Psoas muscle (tissue), 7 donors: ENCODE measurements at regions not wholly inside any gene's neighbourhood (a gene's known extent, or its start where the extent isn't known, plus 50 kb on each side); places are given as distances from the start of the nearest gene placed in this dataset.

Source experiments
- ATAC-seq, 4 donors: fragments of 200-7000 bp; cut with Tn5 transposase; one replicate each; pipeline ENCODE4 v1.9.1; 2020; ENCODE audit warnings: moderate library complexity in 3 of 4, mild to moderate bottlenecking in 2 of 4
- DNase-seq, 2 donors: peaks; one replicate each; pipeline ENCODE4 v3.0.0-alpha.2; 2020
- H3K27ac ChIP-seq: fragments of 200-600 bp; one replicate; pipeline ENCODE4 v1.8.0; 2022
- H3K27me3 ChIP-seq, 3 donors: fragments of 200-600 bp in 1 of 3; one replicate each; pipeline versions ENCODE4 v1.6.1 to v1.8.0; 2013 to 2022; ENCODE audit warnings: low read length in 2 of 3, mild to moderate bottlenecking in 2 of 3, moderate library complexity in 1 of 3; ENCODE audit not compliant: insufficient read depth in 3 of 3
- H3K36me3 ChIP-seq, 2 donors: fragments of 200-600 bp in 1 of 2; one replicate each; pipeline versions ENCODE4 v1.6.1 to v1.8.0; 2013 to 2022; ENCODE audit warnings: low read depth in 1 of 2, mild to moderate bottlenecking in 1 of 2, moderate library complexity in 1 of 2; ENCODE audit not compliant: insufficient read depth in 1 of 2
- H3K4me1 ChIP-seq: fragments of 200-600 bp; one replicate; pipeline ENCODE4 v1.8.0; 2022
- H3K4me3 ChIP-seq: fragments of 200-600 bp; one replicate; pipeline ENCODE4 v1.8.0; 2022; ENCODE audit warnings: mild to moderate bottlenecking
- H3K9me3 ChIP-seq: fragments of 200-600 bp; one replicate; pipeline ENCODE4 v1.8.0; 2022
- CTCF ChIP-seq: fragments of 200-600 bp; IDR thresholded peaks from one replicate; pipeline ENCODE4 v1.8.0; 2022; ENCODE audit warnings: antibody characterized with exemption
- WGBS, 3 donors: extraction: QIAGEN DNeasy Blood & Tissue Kit; methylation state at CpG; one replicate each; pipeline versions ENCODE4 v1.1.6 to v1.1.7; 2013; 5-methylcytosine and 5-hydroxymethylcytosine counted together
- intact Hi-C, 2 donors: fragments of 100-400 bp; cut with DNase I; formaldehyde crosslinking; loops; one replicate each; pipeline versions ENCODE4 v1.11.0 to v1.14.2; 2022
- donor health status: healthy with polysubstance abuse.
- donor health status: DM: no; HTN: no; CAD: no; lungs with moderate emphysema.
- donor health status: Bipolar disorder and iron deficiency.
- donor health status: healthy.
- donor health status: DM: yes; HTN: yes; CAD: no.
- donor health status: DM: no; HTN: no; CAD: no.
- donor health status: DM: yes; HTN: yes; CAD: no.

DNA sequence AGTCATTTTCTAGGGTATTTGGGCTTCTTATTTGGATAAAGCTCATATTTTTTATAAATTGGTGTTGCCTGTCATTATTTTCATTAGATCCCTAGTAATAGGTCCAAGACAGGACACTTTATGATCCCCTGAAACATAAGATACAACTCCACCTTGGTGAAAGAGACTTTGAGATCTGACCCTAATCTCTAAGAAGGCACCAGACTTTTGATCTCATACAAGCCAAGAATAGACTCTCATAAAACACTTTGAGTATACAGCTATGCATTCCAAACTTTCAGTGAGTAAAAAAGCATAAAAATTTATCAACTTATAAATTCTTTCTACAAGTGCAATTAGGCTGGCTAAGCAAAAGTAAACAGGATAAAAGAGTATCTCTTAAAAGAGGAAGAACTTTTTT lies 451.2 kb downstream of the MN1 start:
- Histone ChIP-seq H3K36me3 (no peaks in the 10 kb centered on the region), H3K9me3 (peaks cover 5% of the 10 kb centered on the region), H3K4me1 (no peaks in the 10 kb centered on the region), H3K4me3 (no peak overlapping the region), H3K27ac (no peak overlapping the region), H3K27me3 (peaks cover 2 to 16% (median 8%) of the 10 kb centered on the region in 3 donors)
- TF ChIP-seq CTCF = no peak
- ATAC-seq (no peak), DNase-seq (no peak)
- intact Hi-C loops = no loop called here

DNA sequence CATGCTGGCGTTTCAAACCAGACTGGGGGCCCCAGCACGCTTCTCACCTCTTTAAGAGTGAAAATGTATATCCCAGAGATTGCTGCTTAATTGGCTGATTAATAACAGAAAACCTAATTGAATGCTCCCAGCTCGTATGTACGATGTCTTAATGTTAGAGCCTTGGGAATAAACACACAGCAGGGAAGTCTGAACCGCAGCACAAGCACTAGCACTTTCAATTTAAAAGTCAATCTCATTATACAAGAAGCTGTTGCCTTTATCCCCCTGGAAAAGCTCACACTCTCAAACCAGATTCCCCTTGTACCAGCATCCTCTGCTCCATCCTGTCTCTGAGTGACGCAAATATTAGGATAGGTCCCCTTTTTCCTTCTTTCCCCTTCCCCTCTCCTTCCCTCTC lies 449.1 kb downstream of the MN1 start:
- WGBS, 3 donors = 40 to 45% (median 44%) methylated on average over 6 of the region's 6 CpGs
- no peaks in the 10 kb centered on the region for H3K36me3 ChIP-seq
- H3K27me3 ChIP-seq = peaks cover 2 to 12% (median 6%) of the 10 kb centered on the region in 3 donors
- intact Hi-C loops = no loop called here
- H3K4me3 ChIP-seq = no peak overlapping the region
- no peaks in the 10 kb centered on the region for H3K4me1 ChIP-seq
- DNase-seq = no peak
- no peak overlapping the region for H3K27ac ChIP-seq
- no peak for ATAC-seq
- no peak for TF ChIP-seq CTCF
- peaks cover 12% of the 10 kb centered on the region for H3K9me3 ChIP-seq

DNA sequence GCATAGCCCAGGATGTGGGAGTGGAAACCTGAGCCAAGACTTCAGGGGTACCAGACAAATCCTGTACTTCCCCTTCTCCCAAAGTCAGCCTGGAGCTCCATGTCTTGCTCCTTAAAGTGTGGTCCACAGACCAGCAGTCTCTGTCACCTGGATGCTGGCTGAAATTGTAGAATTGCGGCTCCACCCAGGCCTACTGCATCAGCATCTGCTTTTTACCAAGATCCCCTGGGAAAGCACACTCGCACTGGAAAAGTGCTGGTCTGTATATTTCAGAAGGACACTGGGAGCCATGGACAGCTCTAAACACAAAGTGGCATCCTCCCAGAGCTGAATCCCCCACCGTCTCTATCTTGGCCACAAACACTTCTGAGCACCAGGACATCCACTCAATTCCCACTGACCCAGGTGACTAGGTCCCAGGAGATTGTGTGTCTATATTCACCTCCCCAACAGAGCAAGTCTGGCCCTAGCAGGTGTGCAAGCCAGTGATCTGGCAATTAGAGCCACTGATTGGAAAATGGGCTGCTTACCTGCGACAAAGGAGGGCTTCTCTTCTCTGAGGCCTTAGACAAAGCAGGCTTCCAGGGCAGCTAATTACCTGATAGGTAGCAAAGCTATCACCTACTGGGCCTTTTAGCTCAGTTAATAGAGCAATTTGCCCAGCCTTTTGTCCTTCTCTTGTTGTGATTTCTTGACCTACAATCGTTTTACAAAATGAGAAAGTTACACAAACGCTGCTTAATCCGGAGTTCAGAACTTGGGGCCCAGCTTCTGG lies 443.3 kb downstream of the MN1 start:
- Histone ChIP-seq H3K4me3 (no peak overlapping the region), H3K9me3 (peaks cover 7% of the 10 kb centered on the region), H3K36me3 (no peaks in the 10 kb centered on the region), H3K27ac (no peak overlapping the region), H3K27me3 (peaks cover 0 to 2% (median 0%) of the 10 kb centered on the region in 3 donors), H3K4me1 (no peaks in the 10 kb centered on the region)
- no peak for DNase-seq
- no peak for ATAC-seq
- intact Hi-C loops = no loop called here
- TF ChIP-seq CTCF = no peak
- WGBS, 3 donors = 69 to 75% (median 73%) methylated on average over 7 of the region's 7 CpGs

DNA sequence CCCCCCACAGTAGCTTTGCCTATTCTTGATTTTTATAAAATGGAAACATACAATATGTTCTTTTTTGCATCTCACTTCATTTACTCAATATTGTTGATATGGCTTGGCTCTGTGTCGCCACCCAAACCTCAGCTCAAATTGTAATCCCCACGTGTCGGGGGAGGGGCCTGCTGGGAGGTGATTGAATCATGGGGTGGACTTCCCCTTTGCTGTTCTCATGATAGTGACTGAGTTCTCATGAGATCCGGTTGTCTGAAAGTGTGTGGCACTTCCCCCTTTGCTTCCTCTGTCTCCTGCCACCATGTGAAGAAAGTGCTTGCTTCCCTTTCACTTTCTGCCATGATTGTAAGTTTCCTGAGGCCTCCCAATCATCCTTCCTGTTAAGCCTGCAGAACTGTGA lies 431.3 kb downstream of the MN1 start:
- peaks cover 0 to 36% (median 0%) of the 10 kb centered on the region in 3 donors for H3K27me3 ChIP-seq
- no peak for DNase-seq
- H3K4me1 ChIP-seq = no peaks in the 10 kb centered on the region
- intact Hi-C loops = no loop called here
- WGBS, 3 donors = 54 to 59% (median 55%) methylated on average over 4 of the region's 4 CpGs
- no peaks in the 10 kb centered on the region for H3K9me3 ChIP-seq
- H3K27ac ChIP-seq = no peak overlapping the region
- no peak overlapping the region for H3K4me3 ChIP-seq
- no peaks in the 10 kb centered on the region for H3K36me3 ChIP-seq
- TF ChIP-seq CTCF = no peak
- ATAC-seq = no peak

GRCh38 chr22:27370987-27371386 lies 430.6 kb downstream of the MN1 start:
- Histone ChIP-seq H3K36me3 (no peaks in the 10 kb centered on the region), H3K27ac (no peak overlapping the region), H3K4me1 (no peaks in the 10 kb centered on the region), H3K9me3 (no peaks in the 10 kb centered on the region), H3K27me3 (peaks cover 0 to 36% (median 0%) of the 10 kb centered on the region in 3 donors), H3K4me3 (no peak overlapping the region)
- 91 to 93% (median 91%) methylated on average over 4 of the region's 4 CpGs for WGBS, 3 donors
- intact Hi-C loops = no loop called here
- DNase-seq = no peak
- no peak for TF ChIP-seq CTCF
- ATAC-seq = no peak
